ENCODE measurements at regions not wholly inside any gene's neighbourhood (a gene's known extent, or its start where the extent isn't known, plus 50 kb on each side); places are given as distances from the start of the nearest gene placed in this dataset.

GRCh38 chr17:79145548-79145947 lies 70.9 kb downstream of the ENGASE start:
- H3K27ac ChIP-seq, result no peak overlapping the region
- TF ChIP-seq, protein P1, sequence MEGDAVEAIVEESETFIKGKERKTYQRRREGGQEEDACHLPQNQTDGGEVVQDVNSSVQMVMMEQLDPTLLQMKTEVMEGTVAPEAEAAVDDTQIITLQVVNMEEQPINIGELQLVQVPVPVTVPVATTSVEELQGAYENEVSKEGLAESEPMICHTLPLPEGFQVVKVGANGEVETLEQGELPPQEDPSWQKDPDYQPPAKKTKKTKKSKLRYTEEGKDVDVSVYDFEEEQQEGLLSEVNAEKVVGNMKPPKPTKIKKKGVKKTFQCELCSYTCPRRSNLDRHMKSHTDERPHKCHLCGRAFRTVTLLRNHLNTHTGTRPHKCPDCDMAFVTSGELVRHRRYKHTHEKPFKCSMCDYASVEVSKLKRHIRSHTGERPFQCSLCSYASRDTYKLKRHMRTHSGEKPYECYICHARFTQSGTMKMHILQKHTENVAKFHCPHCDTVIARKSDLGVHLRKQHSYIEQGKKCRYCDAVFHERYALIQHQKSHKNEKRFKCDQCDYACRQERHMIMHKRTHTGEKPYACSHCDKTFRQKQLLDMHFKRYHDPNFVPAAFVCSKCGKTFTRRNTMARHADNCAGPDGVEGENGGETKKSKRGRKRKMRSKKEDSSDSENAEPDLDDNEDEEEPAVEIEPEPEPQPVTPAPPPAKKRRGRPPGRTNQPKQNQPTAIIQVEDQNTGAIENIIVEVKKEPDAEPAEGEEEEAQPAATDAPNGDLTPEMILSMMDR (IDR thresholded peaks at IDR 0.05), result no peak
- no peak overlapping the region for H3K4me3 ChIP-seq
- no peaks in the 10 kb centered on the region for H3K9me3 ChIP-seq
- no peaks in the 10 kb centered on the region for H3K36me3 ChIP-seq
- intact Hi-C loops (cut with DNase I; ENCODE audit: low total_unique reads), result no loop called here
- H3K27me3 ChIP-seq, result peaks cover 0 to 95% of the 10 kb centered on the region in 2 donors
- DNase-seq, result no peak
- no peaks in the 10 kb centered on the region for H3K4me1 ChIP-seq

- Histone ChIP-seq H3K4me1 (no peaks in the 10 kb centered on the region), H3K9me3 (no peaks in the 10 kb centered on the region), H3K36me3 (no peaks in the 10 kb centered on the region), H3K27me3 (peaks cover 0 to 97% of the 10 kb centered on the region in 2 donors), H3K27ac (no peak overlapping the region), H3K4me3 (no peak overlapping the region)
- DNase-seq, result no peak
- TF ChIP-seq, protein P1 (IDR thresholded peaks at IDR 0.05), result no peak
- intact Hi-C loops (cut with DNase I; ENCODE audit: low total_unique reads), result no loop called here
Measured at GRCh38 chr17:79144133-79144532, 69.5 kb downstream of the ENGASE start.

DNA sequence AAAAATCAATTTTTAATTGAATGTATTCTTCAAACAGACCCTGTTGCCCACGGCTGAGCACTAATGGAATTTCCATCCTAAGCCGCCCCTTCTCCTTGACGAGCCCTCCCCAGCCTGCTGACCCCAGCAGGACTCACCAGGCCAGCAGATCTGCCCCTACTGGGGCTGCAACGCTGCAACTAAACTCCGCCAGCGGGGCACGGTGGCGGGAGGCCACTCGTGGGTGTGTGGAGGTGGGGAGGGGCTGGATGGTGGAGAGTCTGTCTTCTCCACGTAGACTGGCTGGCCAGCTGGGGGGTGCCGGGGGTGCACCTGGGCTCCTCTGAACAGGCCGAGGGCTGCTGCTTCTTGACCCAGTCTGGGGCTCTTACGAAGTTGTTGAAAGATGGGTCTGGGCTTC lies 67.8 kb downstream of the ENGASE start:
- H3K4me3 ChIP-seq, result no peak overlapping the region
- H3K27ac ChIP-seq, result no peak overlapping the region
- no peak for DNase-seq
- H3K9me3 ChIP-seq, result no peaks in the 10 kb centered on the region
- no peaks in the 10 kb centered on the region for H3K36me3 ChIP-seq
- peaks cover 0 to 94% of the 10 kb centered on the region in 2 donors for H3K27me3 ChIP-seq
- intact Hi-C loops (cut with DNase I; ENCODE audit: low total_unique reads), result no loop called here
- no peaks in the 10 kb centered on the region for H3K4me1 ChIP-seq
- TF ChIP-seq, protein P1 (IDR thresholded peaks at IDR 0.05), result no peak

GRCh38 chr17:79141578-79142355 lies 67.1 kb downstream of the ENGASE start:
- Histone ChIP-seq H3K4me3 (no peak overlapping the region), H3K4me1 (no peaks in the 10 kb centered on the region), H3K9me3 (no peaks in the 10 kb centered on the region), H3K36me3 (no peaks in the 10 kb centered on the region), H3K27ac (no peak overlapping the region), H3K27me3 (peaks cover 0 to 94% of the 10 kb centered on the region in 2 donors)
- DNase-seq, result no peak
- TF ChIP-seq, protein P1 (IDR thresholded peaks at IDR 0.05), result no peak
- intact Hi-C loops (cut with DNase I; ENCODE audit: low total_unique reads), result no loop called here

DNA sequence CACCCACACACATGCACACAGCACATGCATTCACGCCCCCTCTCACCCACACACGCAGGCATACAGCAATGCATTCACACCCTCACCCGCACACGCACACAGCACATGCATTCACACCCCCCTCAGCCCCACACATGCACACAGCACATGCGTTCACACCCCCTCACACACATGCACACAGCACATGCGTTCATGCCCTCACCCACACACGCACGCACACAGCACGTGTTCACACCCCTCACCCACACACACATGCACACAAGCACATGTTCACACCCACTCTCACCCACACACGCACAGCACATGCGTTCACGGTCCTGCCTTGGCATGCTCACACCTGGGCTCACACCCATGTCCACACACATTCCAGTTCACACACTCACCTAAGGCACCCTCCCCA lies 64.2 kb downstream of the ENGASE start:
- intact Hi-C loops (cut with DNase I; ENCODE audit: low total_unique reads), result no loop called here
- TF ChIP-seq, protein P1 (IDR thresholded peaks at IDR 0.05), result no peak
- no peak for DNase-seq
- Histone ChIP-seq H3K27ac (no peak overlapping the region), H3K27me3 (peaks cover 0 to 95% of the 10 kb centered on the region in 2 donors), H3K9me3 (no peaks in the 10 kb centered on the region), H3K4me3 (no peak overlapping the region), H3K36me3 (no peaks in the 10 kb centered on the region), H3K4me1 (no peaks in the 10 kb centered on the region)
